Kidney epithelial cell (primary cell): ENCODE measurements at regions not wholly inside any gene's neighbourhood (a gene's known extent, or its start where the extent isn't known, plus 50 kb on each side); places are given as distances from the start of the nearest gene placed in this dataset.

ENCODE experiments used
- DNase-seq: peaks from one replicate; pipeline ENCODE4 v3.0.0-alpha.2; 2010; ENCODE audit warnings: low read depth
- H3K27me3 ChIP-seq: 2 replicates; pipeline ENCODE4 v1.6.0; 2011; ENCODE audit warnings: low read length; ENCODE audit not compliant: control insufficient read depth, insufficient read depth
- H3K36me3 ChIP-seq: 2 replicates; pipeline ENCODE4 v1.5.1; 2011; ENCODE audit warnings: low read length; ENCODE audit not compliant: control insufficient read depth, insufficient read depth
- H3K4me3 ChIP-seq: 2 replicates; pipeline ENCODE4 v1.5.1; 2011; ENCODE audit warnings: low read depth, mild to moderate bottlenecking, control low read depth, low read length
- CTCF ChIP-seq: IDR thresholded peaks from 2 replicates; pipeline ENCODE4 v1.5.1; 2011; ENCODE audit warnings: mild to moderate bottlenecking, moderate library complexity, low read length, control low read depth, inconsistent platforms; ENCODE audit not compliant: insufficient read depth, poor library complexity, severe bottlenecking

GRCh38 chr1:239924741-239925350, 166.8 kb upstream of the FMN2 start:
- H3K27me3 ChIP-seq = no peaks in the 10 kb centered on the region
- no peak overlapping the region for H3K4me3 ChIP-seq
- no peaks in the 10 kb centered on the region for H3K36me3 ChIP-seq
- DNase-seq = no peak
- no peak for TF ChIP-seq CTCF

- TF ChIP-seq CTCF = no peak
- no peak overlapping the region for H3K4me3 ChIP-seq
- no peak for DNase-seq
- H3K36me3 ChIP-seq = no peaks in the 10 kb centered on the region
- no peaks in the 10 kb centered on the region for H3K27me3 ChIP-seq
Observed at GRCh38 chr1:239926184-239926583, 165.5 kb upstream of the FMN2 start.

GRCh38 chr1:239929317-239929716, 162.4 kb upstream of the FMN2 start:
- H3K27me3 ChIP-seq = no peaks in the 10 kb centered on the region
- no peak for TF ChIP-seq CTCF
- H3K4me3 ChIP-seq = no peak overlapping the region
- no peak for DNase-seq
- H3K36me3 ChIP-seq = no peaks in the 10 kb centered on the region

- DNase-seq = peak; percentile 5
- no peaks in the 10 kb centered on the region for H3K36me3 ChIP-seq
- no peak for TF ChIP-seq CTCF
- H3K27me3 ChIP-seq = no peaks in the 10 kb centered on the region
- no peak overlapping the region for H3K4me3 ChIP-seq
Observed at GRCh38 chr1:239930686-239931262, 160.9 kb upstream of the FMN2 start.

- no peak overlapping the region for H3K4me3 ChIP-seq
- no peaks in the 10 kb centered on the region for H3K27me3 ChIP-seq
- TF ChIP-seq CTCF = no peak
- H3K36me3 ChIP-seq = no peaks in the 10 kb centered on the region
- DNase-seq = no peak
Observed at GRCh38 chr1:239931341-239931740, 160.3 kb upstream of the FMN2 start.

- DNase-seq = no peak
- TF ChIP-seq CTCF = no peak
- Histone ChIP-seq H3K27me3 (no peaks in the 10 kb centered on the region), H3K36me3 (no peaks in the 10 kb centered on the region), H3K4me3 (no peak overlapping the region)
Observed at GRCh38 chr1:239939602-239940001, 152.1 kb upstream of the FMN2 start.
